NCI-H345 (cell line): ENCODE measurements at regions not wholly inside any gene's neighbourhood (a gene's known extent, or its start where the extent isn't known, plus 50 kb on each side); places are given as distances from the start of the nearest gene placed in this dataset.
"Not testable (repeated sequence)": the region's sequence is repeated elsewhere in the genome, so short reads cannot be mapped to it uniquely, and the experiment has no call there.

Experiments
- DNase-seq: peaks from one replicate; lab custom pipeline; 2025; lab: John Stamatoyannopoulos, UW

GRCh38 chr1:58934706-58935105 lies 150.9 kb upstream of the JUN start:
- DNase-seq = no peak

GRCh38 chr1:58936973-58937372 lies 153.1 kb upstream of the JUN start:
- DNase-seq = no peak

- no peak for DNase-seq
Measured at GRCh38 chr1:58939146-58939545, 155.3 kb upstream of the JUN start.

GRCh38 chr1:58939666-58940370 lies 156.0 kb upstream of the JUN start:
- peak; percentile 22 for DNase-seq

GRCh38 chr1:58941471-58942289 lies 157.8 kb upstream of the JUN start:
- DNase-seq = no peak

GRCh38 chr1:58942759-58943191 lies 158.9 kb upstream of the JUN start:
- no peak for DNase-seq

- no peak for DNase-seq
Measured at GRCh38 chr1:58943776-58944175, 159.9 kb upstream of the JUN start.

GRCh38 chr1:58944439-58944838 lies 160.6 kb upstream of the JUN start:
- no peak for DNase-seq

GRCh38 chr1:58946390-58946789 lies 162.5 kb upstream of the JUN start:
- no peak for DNase-seq

- no peak for DNase-seq
Measured at GRCh38 chr1:58948671-58949070, 164.8 kb upstream of the JUN start.

- no peak for DNase-seq
Measured at GRCh38 chr1:58949551-58950220, 165.8 kb upstream of the JUN start.

GRCh38 chr1:58950897-58951296 lies 167.1 kb upstream of the JUN start:
- DNase-seq = no peak

GRCh38 chr1:58953951-58954350 lies 170.1 kb upstream of the JUN start:
- not testable (repeated sequence) for DNase-seq

GRCh38 chr1:58963287-58963686 lies 179.4 kb upstream of the JUN start:
- not testable (repeated sequence) for DNase-seq

- no peak for DNase-seq
Measured at GRCh38 chr1:58964428-58964827, 180.6 kb upstream of the JUN start.

GRCh38 chr1:58964880-58965279 lies 181.0 kb upstream of the JUN start:
- DNase-seq = no peak

GRCh38 chr1:58966103-58966916 lies 182.5 kb upstream of the JUN start:
- DNase-seq = no peak

GRCh38 chr1:58966917-58967740 lies 183.3 kb upstream of the JUN start:
- DNase-seq = no peak

- DNase-seq = no peak
Measured at GRCh38 chr1:58968360-58968952, 184.6 kb upstream of the JUN start.

- DNase-seq = not testable (repeated sequence)
Measured at GRCh38 chr1:58969176-58969575, 185.3 kb upstream of the JUN start.
